ENCODE measurements at regions not wholly inside any gene's neighbourhood (a gene's known extent, or its start where the extent isn't known, plus 50 kb on each side); places are given as distances from the start of the nearest gene placed in this dataset.

DNA sequence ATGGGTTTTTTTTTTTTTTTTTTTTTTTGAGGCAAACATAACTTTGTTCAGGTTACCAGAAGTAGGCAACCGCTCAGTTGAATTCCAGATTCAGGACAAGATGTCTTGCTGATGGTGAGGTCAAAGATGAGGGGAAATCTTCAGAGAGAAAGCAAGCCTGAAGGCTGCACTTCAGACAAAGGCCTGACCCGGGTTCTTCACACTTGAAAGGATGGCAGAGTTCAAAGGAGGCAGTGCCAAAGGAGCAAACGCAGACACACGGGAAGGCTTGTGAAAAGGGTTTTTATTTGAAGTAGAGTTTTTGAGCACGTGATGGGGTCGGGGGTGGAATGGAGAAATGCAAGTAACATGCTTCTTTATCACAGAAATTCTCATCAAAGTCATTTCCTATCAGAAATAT lies 960.2 kb upstream of the EEF2KMT start:
- Histone ChIP-seq H2AFZ (ENCODE audit: control insufficient read depth, low read length) (no peak overlapping the region), H3K79me2 (ENCODE audit: control insufficient read depth, insufficient read depth, low read length) (no peaks in the 10 kb centered on the region), H3K9ac (ENCODE audit: control insufficient read depth, extremely low read depth, insufficient read depth, low read length) (no peak overlapping the region), H3K4me3 (ENCODE audit: control insufficient read depth in 2 of 3, extremely low read depth in 1 of 3, insufficient read depth in 2 of 3, low read depth in 1 of 3, low read length in 3 of 3) (no peak overlapping the region), H3K36me3 (ENCODE audit: control insufficient read depth in 2 of 2, extremely low read depth in 1 of 2, insufficient read depth in 2 of 2, low read length in 2 of 2) (no peaks in the 10 kb centered on the region), H3K4me2 (ENCODE audit: control insufficient read depth, extremely low read depth, insufficient read depth, low read depth, low read length) (no peak overlapping the region), H3K9me1 (ENCODE audit: control insufficient read depth, extremely low read depth, insufficient read depth, low read length) (no peaks in the 10 kb centered on the region), H3K9me3 (ENCODE audit: control insufficient read depth, low read depth, low read length) (peaks cover 3% of the 10 kb centered on the region), H3K27ac (ENCODE audit: control insufficient read depth, insufficient read depth, low read length) (no peak overlapping the region), H4K20me1 (ENCODE audit: control insufficient read depth, extremely low read depth, insufficient read depth, low read length) (no peaks in the 10 kb centered on the region), H3K27me3 (ENCODE audit: control insufficient read depth, extremely low read depth, insufficient read depth, low read length) (no peaks in the 10 kb centered on the region), H3K4me1 (ENCODE audit: control insufficient read depth, extremely low read depth, insufficient read depth, low read length) (no peaks in the 10 kb centered on the region)
- DNase-seq (ENCODE audit: low read depth, low spot score) (no peak), FAIRE-seq (no peak)
- TF ChIP-seq CTCF (optimal IDR thresholded peaks at IDR 0.05 in 1 of 3, IDR thresholded peaks at IDR 0.05 in 1 of 3, conservative IDR thresholded peaks at IDR 0.05 in 1 of 3; ENCODE audit: extremely low read depth in 1 of 3, insufficient read depth in 2 of 3, low read length in 3 of 3): no peak
- dilution Hi-C loops (cut with MboI; ENCODE audit: extremely low pct_ligation_motif_present, low sequenced_read_pairs): no loop called here

DNA sequence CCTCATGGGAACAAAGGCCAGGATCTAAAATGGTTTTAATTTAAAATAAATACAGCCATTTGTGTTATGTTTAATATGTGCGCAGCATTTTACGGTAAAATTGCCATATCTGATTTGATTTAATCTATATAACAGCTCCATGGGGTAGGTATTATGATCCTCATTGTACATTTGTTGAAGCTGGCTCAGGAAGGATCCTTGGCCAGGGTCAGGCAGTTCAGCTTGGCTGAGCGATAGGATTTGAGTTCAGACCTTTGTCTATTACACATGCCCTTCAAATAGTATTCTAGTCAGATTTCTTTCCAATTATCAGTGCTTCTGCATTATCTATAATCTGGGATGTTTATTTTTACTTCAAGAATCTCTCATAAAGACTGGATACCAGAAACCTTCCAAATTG lies 950.4 kb upstream of the EEF2KMT start:
- H3K4me1 ChIP-seq (ENCODE audit: control insufficient read depth, extremely low read depth, insufficient read depth, low read length): no peaks in the 10 kb centered on the region
- H3K36me3 ChIP-seq (ENCODE audit: control insufficient read depth in 2 of 2, extremely low read depth in 1 of 2, insufficient read depth in 2 of 2, low read length in 2 of 2): no peaks in the 10 kb centered on the region
- H3K27me3 ChIP-seq (ENCODE audit: control insufficient read depth, extremely low read depth, insufficient read depth, low read length): no peaks in the 10 kb centered on the region
- H3K9me3 ChIP-seq (ENCODE audit: control insufficient read depth, low read depth, low read length): no peaks in the 10 kb centered on the region
- H3K4me2 ChIP-seq (ENCODE audit: control insufficient read depth, extremely low read depth, insufficient read depth, low read depth, low read length): no peak overlapping the region
- H3K9me1 ChIP-seq (ENCODE audit: control insufficient read depth, extremely low read depth, insufficient read depth, low read length): no peaks in the 10 kb centered on the region
- no peak overlapping the region for H2AFZ ChIP-seq (ENCODE audit: control insufficient read depth, low read length)
- dilution Hi-C loops (cut with MboI; ENCODE audit: extremely low pct_ligation_motif_present, low sequenced_read_pairs): no loop called here
- DNase-seq (ENCODE audit: low read depth, low spot score) (no peak), FAIRE-seq (no peak)
- H3K9ac ChIP-seq (ENCODE audit: control insufficient read depth, extremely low read depth, insufficient read depth, low read length): no peak overlapping the region
- H4K20me1 ChIP-seq (ENCODE audit: control insufficient read depth, extremely low read depth, insufficient read depth, low read length): no peaks in the 10 kb centered on the region
- no peaks in the 10 kb centered on the region for H3K79me2 ChIP-seq (ENCODE audit: control insufficient read depth, insufficient read depth, low read length)
- H3K27ac ChIP-seq (ENCODE audit: control insufficient read depth, insufficient read depth, low read length): no peak overlapping the region
- no peak for TF ChIP-seq CTCF (optimal IDR thresholded peaks at IDR 0.05 in 1 of 3, IDR thresholded peaks at IDR 0.05 in 1 of 3, conservative IDR thresholded peaks at IDR 0.05 in 1 of 3; ENCODE audit: extremely low read depth in 1 of 3, insufficient read depth in 2 of 3, low read length in 3 of 3)
- TF ChIP-seq EZH2 (IDR thresholded peaks at IDR 0.05; ENCODE audit: low read length): no peak
- no peak overlapping the region for H3K4me3 ChIP-seq (ENCODE audit: control insufficient read depth in 2 of 3, extremely low read depth in 1 of 3, insufficient read depth in 2 of 3, low read depth in 1 of 3, low read length in 3 of 3)

Measured in keratinocyte (primary cell).